Right lobe of liver (tissue), 6 donors: ENCODE measurements at regions not wholly inside any gene's neighbourhood (a gene's known extent, or its start where the extent isn't known, plus 50 kb on each side); places are given as distances from the start of the nearest gene placed in this dataset.

Source experiments
- ATAC-seq, 4 donors: fragments of 200-7000 bp; cut with Tn5 transposase; one replicate each; pipeline ENCODE4 v1.9.1; 2020; ENCODE audit warnings: mild to moderate bottlenecking in 4 of 4, moderate library complexity in 4 of 4
- DNase-seq, 3 donors: peaks; one replicate each; pipeline ENCODE4 v3.0.0-alpha.2; 2020
- H3K27ac ChIP-seq, 3 donors: fragments of 200-600 bp; one replicate each; pipeline ENCODE4 v1.8.0; 2022
- H3K27me3 ChIP-seq, 2 donors: fragments of 200-600 bp; one replicate each; pipeline ENCODE4 v1.8.0; 2022
- H3K36me3 ChIP-seq, 4 donors: fragments of 200-600 bp; sonication (generic) in 1 of 4; one replicate each; pipeline versions ENCODE4 v1.5.1 to v1.8.0; 2017 to 2022; ENCODE audit warnings: control low read depth in 1 of 4
- H3K4me1 ChIP-seq, 4 donors: fragments of 200-600 bp; sonication (generic) in 1 of 4; one replicate each; pipeline versions ENCODE4 v1.5.1 to v1.8.0; 2017 to 2022; ENCODE audit warnings: control low read depth in 1 of 4
- H3K4me3 ChIP-seq, 3 donors: fragments of 200-600 bp; one replicate each; pipeline ENCODE4 v1.8.0; 2022
- H3K9me3 ChIP-seq, 4 donors: fragments of 200-600 bp; sonication (generic) in 1 of 4; one replicate each; pipeline versions ENCODE4 v1.5.1 to v1.8.0; 2017 to 2022; ENCODE audit warnings: control low read depth in 1 of 4
- POLR2A ChIP-seq: fragments of 450-650 bp; IDR thresholded peaks from one replicate; pipeline ENCODE4 v1.6.1; 2017; ENCODE audit warnings: antibody characterized with exemption, mild to moderate bottlenecking
- WGBS: methylation state at CpG from one replicate; pipeline ENCODE4 v1.1.6; 2018; ENCODE audit warnings: low coverage, low lambda C conversion rate; ENCODE audit not compliant: insufficient coverage; ENCODE audit errors: missing lambda C conversion rate; 5-methylcytosine and 5-hydroxymethylcytosine counted together
- intact Hi-C, 2 donors: fragments of 100-400 bp; cut with DNase I; formaldehyde crosslinking; loops; one replicate each; pipeline versions ENCODE4 v1.11.2 to v1.14.1; 2022
- TF ChIP-seq, protein P1 (sequence below), 4 donors: fragments of 200-600 bp in 3 of 4; fragments of 450-650 bp in 1 of 4; IDR thresholded peaks; one replicate each; pipeline versions ENCODE4 v1.5.1 to v1.8.0; 2016 to 2022; ENCODE audit warnings: antibody characterized with exemption in 4 of 4, mild to moderate bottlenecking in 2 of 4
- donor health status: DM: no; HTN: yes; CAD: no.
- donor health status: DM: no; HTN: no; CAD: no.
- donor health status: DM: no; HTN: no; CAD: no.
- donor health status: DM: no; HTN: yes; CAD: no.
- donor health status: DM: no; HTN: yes; CAD: no.

- no peak for DNase-seq
- no peaks in the 10 kb centered on the region for H3K36me3 ChIP-seq
- H3K4me1 ChIP-seq: no peaks in the 10 kb centered on the region
- ATAC-seq: no peak
- TF ChIP-seq, protein P1, sequence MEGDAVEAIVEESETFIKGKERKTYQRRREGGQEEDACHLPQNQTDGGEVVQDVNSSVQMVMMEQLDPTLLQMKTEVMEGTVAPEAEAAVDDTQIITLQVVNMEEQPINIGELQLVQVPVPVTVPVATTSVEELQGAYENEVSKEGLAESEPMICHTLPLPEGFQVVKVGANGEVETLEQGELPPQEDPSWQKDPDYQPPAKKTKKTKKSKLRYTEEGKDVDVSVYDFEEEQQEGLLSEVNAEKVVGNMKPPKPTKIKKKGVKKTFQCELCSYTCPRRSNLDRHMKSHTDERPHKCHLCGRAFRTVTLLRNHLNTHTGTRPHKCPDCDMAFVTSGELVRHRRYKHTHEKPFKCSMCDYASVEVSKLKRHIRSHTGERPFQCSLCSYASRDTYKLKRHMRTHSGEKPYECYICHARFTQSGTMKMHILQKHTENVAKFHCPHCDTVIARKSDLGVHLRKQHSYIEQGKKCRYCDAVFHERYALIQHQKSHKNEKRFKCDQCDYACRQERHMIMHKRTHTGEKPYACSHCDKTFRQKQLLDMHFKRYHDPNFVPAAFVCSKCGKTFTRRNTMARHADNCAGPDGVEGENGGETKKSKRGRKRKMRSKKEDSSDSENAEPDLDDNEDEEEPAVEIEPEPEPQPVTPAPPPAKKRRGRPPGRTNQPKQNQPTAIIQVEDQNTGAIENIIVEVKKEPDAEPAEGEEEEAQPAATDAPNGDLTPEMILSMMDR (IDR thresholded peaks at IDR 0.05): no peak
- no peak for TF ChIP-seq POLR2A
- 25% methylated on average over 1 of the region's 1 CpG for WGBS
- H3K9me3 ChIP-seq: no peaks in the 10 kb centered on the region
- no peak overlapping the region for H3K4me3 ChIP-seq
- no peaks in the 10 kb centered on the region for H3K27me3 ChIP-seq
- H3K27ac ChIP-seq: no peak overlapping the region
- intact Hi-C loops: no loop called here
Observed at GRCh38 chr11:28964811-28965210, 856.6 kb downstream of the METTL15 start.

DNA sequence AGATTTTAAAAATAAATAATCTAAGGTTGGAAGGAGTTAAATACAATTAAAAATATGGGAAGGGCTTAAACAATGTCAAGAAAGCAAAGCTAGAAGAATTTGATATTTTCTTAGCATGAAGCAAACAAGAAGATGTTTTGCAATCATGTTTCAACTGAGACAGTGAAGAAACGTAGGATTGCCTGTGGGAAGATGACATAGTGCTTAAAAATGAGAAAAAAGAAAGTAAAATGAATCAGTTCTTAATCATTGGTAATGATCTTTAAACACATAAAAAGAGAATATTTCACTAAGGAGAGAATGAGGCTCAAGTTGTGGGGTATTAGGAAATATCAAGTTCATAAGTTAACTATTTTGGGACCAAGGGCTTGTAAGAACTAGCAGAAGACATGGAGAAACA, 855.0 kb downstream of the METTL15 start:
- TF ChIP-seq POLR2A: no peak
- TF ChIP-seq, protein P1 (IDR thresholded peaks at IDR 0.05): no peak
- Histone ChIP-seq H3K27me3 (no peaks in the 10 kb centered on the region), H3K4me1 (no peaks in the 10 kb centered on the region), H3K27ac (no peak overlapping the region), H3K4me3 (no peak overlapping the region), H3K36me3 (no peaks in the 10 kb centered on the region), H3K9me3 (no peaks in the 10 kb centered on the region)
- ATAC-seq (no peak), DNase-seq (no peak)
- 13% methylated on average over 1 of the region's 1 CpG for WGBS
- intact Hi-C loops: no loop called here

DNA sequence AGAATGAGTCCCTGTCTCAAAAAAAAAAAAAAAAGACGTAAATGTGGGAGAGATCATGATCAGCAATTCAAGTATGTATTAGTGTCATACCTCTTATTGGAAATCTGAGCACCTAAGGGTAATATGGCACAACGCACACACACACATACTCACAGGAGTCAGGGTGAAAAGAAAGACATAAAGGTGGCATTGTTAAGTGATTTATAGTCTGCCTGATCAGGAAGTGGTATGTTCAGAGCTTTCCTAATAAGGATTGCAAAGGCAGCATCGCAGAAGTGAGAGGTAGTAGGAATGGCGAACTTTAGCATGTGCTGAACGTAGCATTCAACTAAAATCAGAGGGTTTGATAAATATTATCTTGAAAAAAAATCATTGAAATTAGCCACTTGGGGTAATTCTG, 854.3 kb downstream of the METTL15 start:
- ATAC-seq (no peak), DNase-seq (no peak)
- no peaks in the 10 kb centered on the region for H3K36me3 ChIP-seq
- H3K27me3 ChIP-seq: no peaks in the 10 kb centered on the region
- 44% methylated on average over 5 of the region's 5 CpGs for WGBS
- intact Hi-C loops: no loop called here
- TF ChIP-seq, protein P1 (IDR thresholded peaks at IDR 0.05): no peak
- TF ChIP-seq POLR2A: no peak
- H3K4me3 ChIP-seq: no peak overlapping the region
- no peak overlapping the region for H3K27ac ChIP-seq
- no peaks in the 10 kb centered on the region for H3K9me3 ChIP-seq
- H3K4me1 ChIP-seq: no peaks in the 10 kb centered on the region

DNA sequence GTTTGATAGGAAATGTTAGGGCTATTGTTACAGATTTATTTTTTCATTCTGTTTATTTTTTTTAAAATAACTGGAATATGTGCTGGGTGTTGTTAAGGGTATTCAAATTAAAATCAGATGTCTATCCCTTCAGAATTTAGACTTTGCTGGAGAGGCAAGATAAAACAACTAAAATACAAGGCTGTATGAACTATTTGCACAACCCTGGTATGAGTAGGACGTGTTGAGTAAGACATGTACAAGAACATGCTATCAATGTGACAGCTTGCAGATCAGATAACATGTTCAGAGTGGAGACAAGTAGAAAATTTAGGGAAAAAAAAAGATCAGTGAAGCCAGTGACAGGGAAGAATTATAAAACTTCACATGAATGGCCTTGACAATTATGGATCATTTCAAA, 853.5 kb downstream of the METTL15 start:
- DNase-seq (no peak), ATAC-seq (no peak)
- no peaks in the 10 kb centered on the region for H3K36me3 ChIP-seq
- H3K4me3 ChIP-seq: no peak overlapping the region
- intact Hi-C loops: no loop called here
- H3K4me1 ChIP-seq: no peaks in the 10 kb centered on the region
- TF ChIP-seq, protein P1 (IDR thresholded peaks at IDR 0.05): no peak
- TF ChIP-seq POLR2A: no peak
- no peaks in the 10 kb centered on the region for H3K27me3 ChIP-seq
- no peaks in the 10 kb centered on the region for H3K9me3 ChIP-seq
- H3K27ac ChIP-seq: no peak overlapping the region
- WGBS: 36% methylated on average over 1 of the region's 1 CpG

- DNase-seq (no peak), ATAC-seq (no peak)
- Histone ChIP-seq H3K4me1 (no peaks in the 10 kb centered on the region), H3K9me3 (no peaks in the 10 kb centered on the region), H3K27ac (no peak overlapping the region), H3K27me3 (no peaks in the 10 kb centered on the region), H3K36me3 (no peaks in the 10 kb centered on the region), H3K4me3 (no peak overlapping the region)
- intact Hi-C loops: no loop called here
- TF ChIP-seq, protein P1 (IDR thresholded peaks at IDR 0.05): no peak
- TF ChIP-seq POLR2A: no peak
- WGBS: 45% methylated on average over 3 of the region's 3 CpGs
Observed at GRCh38 chr11:28956446-28956845, 848.3 kb downstream of the METTL15 start.
